ENCODE measurements at regions not wholly inside any gene's neighbourhood (a gene's known extent, or its start where the extent isn't known, plus 50 kb on each side); places are given as distances from the start of the nearest gene placed in this dataset.

- no peak for DNase-seq (ENCODE audit: extremely low read depth in 1 of 2, low read depth in 1 of 2)
Measured at GRCh38 chr5:74055486-74056106, 429.6 kb downstream of the ARHGEF28 start.

GRCh38 chr5:74054641-74055421 is 428.8 kb downstream of the ARHGEF28 start:
- no peak for DNase-seq (ENCODE audit: extremely low read depth in 1 of 2, low read depth in 1 of 2)

- no peak for DNase-seq (ENCODE audit: extremely low read depth in 1 of 2, low read depth in 1 of 2)
Measured at GRCh38 chr5:74054139-74054538, 428.1 kb downstream of the ARHGEF28 start.

DNA sequence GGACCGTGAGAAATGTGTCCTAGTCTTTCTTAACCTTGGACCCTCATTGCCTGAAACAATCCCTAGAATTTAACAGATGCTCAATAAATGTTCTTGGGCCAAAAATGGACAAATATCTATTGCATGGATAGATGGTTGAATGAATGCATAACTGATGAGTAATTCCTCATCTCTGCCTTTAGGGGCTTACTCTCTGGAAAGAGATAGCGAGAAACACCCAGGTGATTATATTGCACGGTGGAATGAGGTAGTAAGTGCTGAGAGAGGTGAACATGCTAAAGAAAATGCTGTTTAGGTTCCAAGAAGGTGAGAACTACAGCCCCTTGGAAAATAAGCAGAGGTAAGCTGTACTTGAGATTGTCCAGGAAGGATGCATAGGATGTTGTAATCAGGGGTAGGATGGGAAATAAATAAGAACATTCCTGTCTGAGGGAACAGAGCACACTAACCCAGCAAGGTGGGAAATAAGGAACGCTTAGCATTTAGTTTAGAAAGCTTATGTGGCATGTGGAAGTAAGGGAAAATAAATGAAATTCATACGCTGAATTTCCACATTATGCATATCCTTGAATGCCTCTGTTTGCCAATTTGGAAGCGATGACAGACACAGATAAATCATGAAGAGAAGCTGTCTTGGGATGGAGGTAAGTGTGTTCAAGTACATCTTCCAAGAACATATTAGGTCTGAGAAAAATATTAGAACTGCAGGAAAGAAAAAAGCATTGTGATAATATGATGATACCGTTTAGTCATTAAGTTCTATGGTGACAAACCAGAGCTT is 426.6 kb downstream of the ARHGEF28 start:
- no peak for DNase-seq (ENCODE audit: extremely low read depth in 1 of 2, low read depth in 1 of 2)

DNA sequence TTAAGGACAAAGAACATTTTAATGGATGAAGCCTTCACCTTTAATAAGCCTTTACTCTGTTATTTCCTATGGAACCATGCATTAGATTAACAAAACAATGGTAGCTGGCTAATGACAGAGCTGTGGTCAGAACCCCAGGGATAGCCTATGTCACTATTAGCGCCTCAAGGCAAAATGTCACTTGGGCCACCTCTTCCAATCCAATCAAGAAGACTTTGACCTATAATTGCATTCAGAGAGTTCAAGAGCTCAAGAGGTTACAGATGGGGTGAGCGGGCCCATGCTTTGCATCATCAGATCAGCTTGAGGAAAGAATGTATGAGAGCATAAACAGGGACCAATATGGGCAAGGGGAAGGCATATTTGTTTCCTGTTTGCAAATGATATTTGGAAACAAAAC is 425.1 kb downstream of the ARHGEF28 start:
- no peak for DNase-seq (ENCODE audit: extremely low read depth in 1 of 2, low read depth in 1 of 2)

DNA sequence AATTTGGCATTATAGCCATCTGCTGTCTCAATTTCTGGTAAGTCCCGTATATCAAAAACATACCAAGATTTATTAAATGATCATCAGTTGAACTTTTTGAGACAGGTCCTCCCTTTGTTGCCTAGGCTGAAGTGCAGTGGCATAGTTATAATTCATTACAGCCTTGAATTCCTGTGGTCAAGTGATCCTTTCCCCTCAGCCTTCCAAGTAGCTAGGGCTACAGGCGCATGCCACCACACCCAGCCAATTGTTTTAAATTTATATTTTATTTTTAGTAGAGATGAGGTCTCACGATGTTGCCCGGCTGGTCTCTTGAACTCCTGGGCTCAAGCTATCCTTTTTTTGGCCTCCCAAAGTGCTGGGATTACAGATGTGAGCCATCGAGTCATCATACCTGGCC is 418.9 kb downstream of the ARHGEF28 start:
- no peak for DNase-seq (ENCODE audit: extremely low read depth in 1 of 2, low read depth in 1 of 2)

- DNase-seq (ENCODE audit: extremely low read depth in 1 of 2, low read depth in 1 of 2), result no peak
Measured at GRCh38 chr5:74042959-74043358, 417.0 kb downstream of the ARHGEF28 start.

GRCh38 chr5:74042559-74042958 is 416.6 kb downstream of the ARHGEF28 start:
- DNase-seq (ENCODE audit: extremely low read depth in 1 of 2, low read depth in 1 of 2), result no peak

DNA sequence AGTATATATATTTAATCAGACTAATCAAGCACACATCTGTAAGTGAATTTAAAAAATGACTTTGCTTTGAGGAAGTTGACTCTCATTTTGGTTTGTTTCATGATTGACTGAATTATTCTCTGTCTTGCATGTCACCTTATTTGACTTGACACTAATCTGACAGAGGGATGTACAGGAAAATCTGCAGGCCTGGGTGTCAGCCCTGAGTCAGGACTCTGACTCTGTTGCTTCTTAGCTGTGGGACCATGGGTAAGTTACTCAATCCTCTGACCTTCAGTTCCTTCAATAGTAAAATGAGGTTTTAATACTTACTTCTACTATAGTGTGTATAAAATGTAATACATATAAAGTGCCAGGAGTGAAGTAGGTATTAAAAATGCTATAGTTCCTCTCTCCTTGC is 415.9 kb downstream of the ARHGEF28 start:
- DNase-seq (ENCODE audit: extremely low read depth in 1 of 2, low read depth in 1 of 2), result no peak

- no peak for DNase-seq (ENCODE audit: extremely low read depth in 1 of 2, low read depth in 1 of 2)
Measured at GRCh38 chr5:74040811-74041491, 415.0 kb downstream of the ARHGEF28 start.

GRCh38 chr5:74040065-74040551 is 414.1 kb downstream of the ARHGEF28 start:
- no peak for DNase-seq (ENCODE audit: extremely low read depth in 1 of 2, low read depth in 1 of 2)

DNA sequence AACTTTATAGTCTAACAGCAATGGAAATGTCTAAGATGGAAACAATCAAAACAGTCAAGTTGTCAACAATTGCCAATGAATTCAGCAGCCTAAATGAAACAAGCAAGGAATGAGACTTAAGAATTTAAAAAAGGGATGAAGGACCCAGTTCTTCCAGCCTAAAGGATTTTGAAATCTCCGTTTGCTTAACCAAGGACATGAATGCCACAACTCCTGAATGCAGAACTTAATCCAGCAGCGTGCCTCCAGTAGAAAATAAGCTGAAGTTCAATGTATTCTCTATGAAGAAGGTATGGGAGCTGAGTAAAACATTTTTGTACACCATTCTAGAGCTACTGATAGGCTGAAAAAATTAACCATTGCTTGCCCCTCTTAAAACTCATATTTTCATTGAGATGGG is 411.3 kb downstream of the ARHGEF28 start:
- no peak for DNase-seq (ENCODE audit: extremely low read depth in 1 of 2, low read depth in 1 of 2)

- no peak for DNase-seq (ENCODE audit: extremely low read depth in 1 of 2, low read depth in 1 of 2)
Measured at GRCh38 chr5:74035521-74035937, 409.5 kb downstream of the ARHGEF28 start.

DNA sequence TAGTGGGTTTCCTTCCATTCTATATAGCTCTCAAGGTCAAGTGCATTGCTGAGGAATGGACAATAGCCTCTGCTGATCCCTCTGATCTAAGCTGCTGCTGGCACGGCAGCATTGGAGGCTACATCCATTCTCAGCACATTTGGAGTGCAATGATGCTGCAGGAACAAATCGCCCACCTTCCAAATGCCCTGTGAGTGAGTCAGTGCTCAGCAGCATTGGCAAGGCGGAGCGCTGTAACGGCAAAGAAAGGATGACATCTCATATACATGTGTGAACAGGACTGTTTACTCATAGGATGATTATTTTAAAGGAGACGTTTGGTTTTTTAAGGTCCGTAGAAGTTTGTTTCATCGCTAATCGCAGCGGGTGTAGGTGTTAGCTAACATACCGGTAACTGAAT is 408.7 kb downstream of the ARHGEF28 start:
- no peak for DNase-seq (ENCODE audit: extremely low read depth in 1 of 2, low read depth in 1 of 2)

DNA sequence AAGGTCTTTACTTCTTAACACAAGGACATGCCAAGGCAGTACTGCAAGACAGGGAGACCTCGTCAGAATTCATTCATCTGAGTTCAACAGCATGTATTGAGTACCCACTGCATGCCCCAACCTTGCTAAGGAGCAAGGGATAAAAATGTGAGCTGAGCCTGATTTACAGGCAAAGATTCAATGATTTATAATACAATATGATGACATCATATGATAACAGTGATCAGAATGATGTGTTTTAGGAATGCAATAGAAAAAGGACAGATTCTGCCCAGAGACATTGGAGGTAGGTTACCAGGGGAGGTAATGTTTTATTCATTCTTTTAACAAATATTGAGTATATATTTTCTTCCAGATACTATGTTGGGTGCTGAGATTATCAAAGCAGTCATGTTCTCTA is 406.6 kb downstream of the ARHGEF28 start:
- no peak for DNase-seq (ENCODE audit: extremely low read depth in 1 of 2, low read depth in 1 of 2)

GRCh38 chr5:74031536-74031935 is 405.5 kb downstream of the ARHGEF28 start:
- no peak for DNase-seq (ENCODE audit: extremely low read depth in 1 of 2, low read depth in 1 of 2)

GRCh38 chr5:74030821-74031220 is 404.8 kb downstream of the ARHGEF28 start:
- DNase-seq (ENCODE audit: extremely low read depth in 1 of 2, low read depth in 1 of 2), result no peak

DNA sequence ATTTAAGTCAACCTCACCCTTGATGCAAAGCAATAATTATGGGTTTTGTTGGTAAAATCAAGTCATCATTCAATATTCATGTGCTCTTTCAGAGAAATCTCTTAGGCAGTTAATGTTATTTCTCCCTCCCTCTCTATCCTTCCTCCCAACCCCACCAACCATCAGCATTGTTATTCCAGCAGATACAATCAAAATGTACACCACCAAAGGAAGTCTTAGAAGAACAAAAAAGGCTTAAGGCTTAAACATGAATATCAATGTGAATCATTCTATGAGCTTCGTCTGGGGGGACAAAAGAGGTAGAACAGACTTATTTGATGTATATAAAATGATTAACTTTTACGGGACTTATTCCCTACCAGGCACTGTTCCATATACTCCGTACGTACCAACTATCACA is 404.4 kb downstream of the ARHGEF28 start:
- no peak for DNase-seq (ENCODE audit: extremely low read depth in 1 of 2, low read depth in 1 of 2)

DNA sequence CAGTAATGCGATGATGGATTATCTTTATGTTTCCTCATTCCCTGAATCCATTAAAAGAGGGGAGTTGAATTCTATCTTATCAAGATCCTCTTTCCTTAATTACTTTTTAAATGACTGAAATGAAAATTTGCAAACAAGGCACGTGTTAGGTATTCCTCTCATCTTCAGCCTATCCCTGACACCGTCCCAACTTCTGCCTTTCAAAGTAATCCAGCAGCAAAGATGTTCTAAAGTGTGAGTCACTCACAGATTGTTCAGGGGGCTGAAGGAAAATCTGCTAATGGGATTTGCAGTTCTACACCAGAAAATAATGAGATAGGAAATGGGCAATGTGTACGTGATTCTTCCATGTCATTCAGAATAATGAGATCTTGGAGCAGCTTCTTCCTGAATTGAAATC is 403.0 kb downstream of the ARHGEF28 start:
- DNase-seq (ENCODE audit: extremely low read depth in 1 of 2, low read depth in 1 of 2), result no peak

- DNase-seq (ENCODE audit: extremely low read depth in 1 of 2, low read depth in 1 of 2), result no peak
Measured at GRCh38 chr5:74028406-74028805, 402.4 kb downstream of the ARHGEF28 start.

DNA sequence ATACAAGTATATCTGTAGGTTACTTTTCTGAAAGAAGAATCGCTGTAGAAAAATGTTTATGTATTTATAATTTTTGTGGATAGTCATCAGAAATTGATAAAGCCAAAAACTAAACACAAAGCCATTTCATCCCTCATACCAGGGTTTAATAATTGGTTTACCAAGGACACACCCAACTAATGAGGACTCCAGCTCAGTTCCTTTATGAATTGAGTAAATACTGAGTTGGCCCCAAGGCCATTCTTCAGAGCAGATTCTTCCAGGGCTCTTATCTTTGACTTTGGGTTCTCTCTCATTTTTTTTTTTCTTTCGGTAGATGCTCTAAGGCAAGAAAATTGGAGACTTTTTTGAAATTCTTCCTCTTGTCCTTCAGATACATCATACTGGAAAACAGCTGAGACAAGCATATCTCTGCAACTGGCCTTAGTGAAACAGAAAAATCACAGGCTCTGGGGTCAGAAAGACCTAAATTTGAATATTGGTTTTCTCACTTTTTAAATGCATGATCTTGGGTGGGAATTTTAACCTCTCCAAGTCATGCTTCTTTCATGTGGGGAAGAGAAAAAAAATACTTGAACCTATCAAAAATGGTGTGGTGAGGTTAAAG is 401.8 kb downstream of the ARHGEF28 start:
- DNase-seq (ENCODE audit: extremely low read depth in 1 of 2, low read depth in 1 of 2), result no peak
